Activated CD8-positive, alpha-beta memory T cell treated with anti-CD3 and anti-CD28 coated beads, Interleukin-2, amount 50 U/mL, for 4 hours (primary cell): ENCODE measurements at regions not wholly inside any gene's neighbourhood (a gene's known extent, or its start where the extent isn't known, plus 50 kb on each side); places are given as distances from the start of the nearest gene placed in this dataset.
A peak's percentile ranks its signal among the peaks of the same experiment; 100 is the strongest.

Source experiments
- DNase-seq: peaks from one replicate; pipeline ENCODE4 v3.0.0-alpha.2; 2020

DNA sequence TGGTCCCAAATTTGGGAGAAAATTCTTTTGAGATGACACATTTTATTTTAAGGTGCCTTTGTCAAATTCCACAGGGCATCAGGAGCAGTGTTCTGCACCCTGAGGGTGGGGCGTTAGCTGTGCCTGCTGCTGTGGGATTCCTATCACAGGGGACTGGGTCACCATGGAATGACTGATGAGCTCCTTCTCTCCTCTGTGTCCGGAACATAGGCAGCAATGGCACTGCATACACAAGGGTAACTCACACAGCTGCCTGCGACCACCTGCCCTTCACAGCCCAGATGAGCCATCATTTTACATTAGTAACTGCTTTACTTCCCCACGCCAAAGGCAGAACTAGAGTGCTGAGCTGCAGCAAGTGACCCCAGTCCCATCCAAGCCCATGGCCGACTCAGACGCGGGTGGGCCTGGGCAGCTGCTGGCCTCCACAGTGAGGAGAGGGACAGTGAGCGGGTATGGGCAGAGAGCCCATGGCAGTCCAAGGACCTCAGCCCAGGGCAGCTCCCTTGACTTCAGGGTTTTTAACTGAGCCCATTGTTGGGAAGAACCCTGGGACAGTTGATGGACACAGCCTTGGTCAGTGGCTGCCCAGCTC lies 93.7 kb downstream of the GADD45G start:
- no peak for DNase-seq

DNA sequence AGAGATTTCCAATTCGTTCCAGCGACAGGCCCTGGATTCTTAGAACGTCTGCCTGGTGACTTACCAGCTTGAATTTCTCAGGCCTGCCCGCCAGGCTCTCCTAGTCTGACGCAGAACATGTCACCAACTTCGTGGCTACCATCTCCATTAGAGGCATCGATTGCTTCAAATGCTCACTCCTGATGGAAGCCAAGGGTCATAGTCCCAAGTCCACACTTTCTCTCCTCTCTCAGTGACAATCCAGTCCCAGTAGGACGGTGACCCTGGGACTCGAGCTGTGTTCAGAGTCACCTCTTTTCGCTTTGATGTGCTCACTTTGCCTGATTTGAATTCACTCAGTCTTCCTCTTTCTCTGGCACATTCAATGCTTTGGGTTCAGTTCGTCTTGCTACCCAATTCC lies 94.8 kb downstream of the GADD45G start:
- DNase-seq, result no peak

DNA sequence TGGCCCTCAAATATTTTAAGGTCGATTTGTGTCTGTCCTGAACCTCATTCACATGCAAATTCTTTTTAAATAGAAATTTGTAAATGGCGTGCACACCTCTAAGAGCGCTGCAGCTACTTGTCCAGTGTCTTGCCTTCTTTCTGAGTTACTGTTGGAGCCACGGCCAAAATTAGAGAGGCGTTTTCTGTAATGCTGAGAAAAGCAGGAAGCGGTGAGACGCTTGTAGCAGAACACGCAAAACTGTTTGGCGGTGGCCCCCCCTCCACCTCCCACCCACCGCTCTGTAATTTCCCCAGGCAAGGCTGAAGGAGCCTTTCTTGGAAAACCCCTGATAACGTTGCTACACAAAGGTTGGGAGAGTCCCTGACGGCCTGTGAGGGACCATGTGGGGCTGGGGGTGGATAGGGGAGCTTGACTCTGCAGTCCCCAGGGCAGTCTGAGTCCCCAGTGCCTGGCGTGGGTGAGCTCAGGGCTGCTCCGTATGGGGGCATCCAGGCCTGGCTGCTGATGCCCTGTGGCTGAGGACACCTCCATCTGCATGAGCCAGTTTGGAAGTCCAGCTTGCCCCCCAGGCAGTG lies 96.5 kb downstream of the GADD45G start:
- DNase-seq, result peak; percentile 50

DNA sequence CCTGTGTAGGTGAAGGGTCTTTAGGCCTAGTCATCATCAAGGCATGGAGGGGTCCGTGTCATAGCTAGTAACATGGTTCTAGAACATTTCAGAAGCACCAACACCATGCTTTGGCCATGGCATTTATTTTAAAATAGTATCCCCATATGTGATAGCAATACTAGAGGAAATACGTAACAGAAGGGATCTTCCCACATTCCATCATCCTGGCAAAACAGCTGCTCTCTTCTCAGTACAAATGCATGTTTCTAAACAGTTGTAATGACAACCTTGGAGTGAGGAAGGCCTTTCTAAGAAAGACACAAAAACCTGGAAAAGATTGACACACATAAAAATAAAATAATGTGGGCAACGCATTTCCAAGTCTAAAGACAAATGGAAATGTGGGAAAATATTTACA lies 97.6 kb downstream of the GADD45G start:
- no peak for DNase-seq

DNA sequence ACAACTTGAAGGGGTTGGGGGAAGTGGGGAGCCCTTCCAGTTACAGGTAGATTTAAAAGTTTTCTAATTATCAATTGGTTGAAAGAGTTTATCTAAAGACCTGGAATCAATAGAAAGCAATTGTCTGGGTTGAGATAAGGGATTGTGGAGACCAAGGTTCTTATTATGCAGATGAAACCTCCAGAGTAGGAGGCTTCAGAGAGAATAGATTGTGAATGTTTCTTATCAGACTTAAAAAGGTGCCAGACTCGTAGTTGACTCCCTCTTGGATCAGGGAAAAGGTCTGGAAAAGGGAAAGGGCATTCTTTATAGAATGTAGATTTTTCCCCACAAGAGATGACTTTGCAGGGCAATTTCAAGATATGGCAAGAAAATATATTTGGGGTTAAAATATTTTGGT lies 100.8 kb downstream of the GADD45G start:
- no peak for DNase-seq

DNA sequence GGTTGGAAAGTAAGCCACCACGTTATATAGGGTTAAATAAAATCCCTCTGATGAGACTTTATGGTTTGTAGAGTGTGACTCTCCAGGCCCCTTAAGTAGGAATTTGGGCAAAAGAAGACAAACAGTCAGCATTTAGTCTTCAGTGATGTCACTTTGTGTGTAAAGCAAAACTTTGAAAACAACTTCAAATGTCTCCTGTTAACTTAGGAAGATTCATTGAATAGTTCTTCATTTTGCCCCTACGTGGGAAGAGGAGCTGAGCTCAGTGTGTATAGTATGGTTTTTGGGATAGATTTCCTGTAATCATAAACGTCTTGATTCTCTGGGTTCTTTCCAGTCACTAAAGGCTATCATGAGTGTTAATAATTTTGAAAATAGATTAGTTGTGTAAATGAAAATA lies 101.3 kb downstream of the GADD45G start:
- DNase-seq, result no peak

DNA sequence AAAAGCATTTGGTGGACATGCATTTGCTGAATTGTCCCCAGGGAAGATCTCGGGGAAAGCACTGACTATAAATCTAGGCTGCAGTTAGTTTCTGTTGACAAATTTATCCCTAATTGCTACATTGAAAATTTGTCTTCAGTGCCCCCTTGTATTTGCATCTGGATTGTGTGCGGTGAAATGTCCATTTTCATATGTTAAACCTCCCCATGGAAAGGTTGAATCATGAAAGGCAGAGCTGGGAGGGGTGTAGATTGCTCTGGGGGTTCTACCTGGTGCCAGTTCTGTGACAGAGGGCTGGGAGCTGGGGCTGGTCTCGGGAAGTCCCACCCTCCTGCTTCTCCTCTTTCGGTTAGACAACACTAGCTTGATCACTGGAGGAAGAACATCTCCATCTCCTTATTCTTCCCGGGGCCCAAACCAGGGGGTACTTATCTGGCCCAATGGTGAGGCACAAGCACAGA lies 101.9 kb downstream of the GADD45G start:
- no peak for DNase-seq

DNA sequence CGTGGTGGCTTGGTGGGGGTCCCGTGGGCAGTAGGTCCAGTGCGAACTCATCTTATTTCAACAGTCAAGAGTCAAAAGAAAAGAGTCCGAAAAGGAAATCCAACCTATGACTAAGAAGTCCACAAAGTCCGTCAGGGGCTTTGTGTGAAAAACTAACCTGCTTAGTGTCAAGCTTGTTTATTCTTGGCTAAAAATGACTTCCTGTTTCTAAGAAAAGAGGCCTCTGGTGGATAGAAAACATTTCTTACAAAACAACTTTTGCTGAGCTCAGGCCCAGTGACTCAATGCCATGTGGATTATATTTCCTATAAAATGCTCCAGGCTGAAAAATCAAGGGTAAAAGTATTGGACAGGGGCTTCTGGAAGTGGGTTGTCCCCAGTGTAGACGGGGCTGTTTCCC lies 105.9 kb downstream of the GADD45G start:
- no peak for DNase-seq

DNA sequence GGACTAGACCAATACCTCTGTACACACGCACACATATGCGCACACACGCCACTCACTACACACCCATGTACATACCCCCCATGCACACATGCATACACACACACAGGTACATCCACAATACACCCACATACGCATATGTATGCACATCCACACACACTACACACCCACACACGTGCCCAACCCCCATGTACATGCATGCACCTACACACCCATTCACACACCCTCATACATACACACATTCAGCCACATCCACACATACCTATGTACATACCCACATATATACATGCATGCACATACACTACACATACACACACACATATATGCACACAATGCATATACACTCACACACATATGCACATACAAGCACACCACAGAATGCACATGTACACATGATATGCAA lies 107.1 kb downstream of the GADD45G start:
- DNase-seq, result no peak

DNA sequence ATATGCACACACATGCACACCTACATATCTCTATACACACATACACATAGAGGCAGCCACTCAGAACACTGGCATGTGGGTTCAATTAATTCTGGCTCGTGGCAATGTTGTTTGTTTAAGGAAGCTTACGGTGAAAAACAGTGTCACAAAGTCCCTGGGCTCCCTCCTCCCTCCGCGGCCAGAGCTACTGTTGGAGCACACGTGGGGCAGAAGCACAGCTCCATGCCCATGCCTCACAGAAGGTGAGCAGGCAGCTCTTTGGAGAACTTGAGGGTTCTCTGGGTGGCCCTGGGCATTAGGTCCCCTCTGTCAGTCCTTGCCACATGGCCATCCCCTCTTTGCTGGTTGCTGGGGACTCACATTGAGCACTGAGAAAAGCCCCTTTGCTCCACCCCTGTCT lies 107.5 kb downstream of the GADD45G start:
- DNase-seq, result no peak

DNA sequence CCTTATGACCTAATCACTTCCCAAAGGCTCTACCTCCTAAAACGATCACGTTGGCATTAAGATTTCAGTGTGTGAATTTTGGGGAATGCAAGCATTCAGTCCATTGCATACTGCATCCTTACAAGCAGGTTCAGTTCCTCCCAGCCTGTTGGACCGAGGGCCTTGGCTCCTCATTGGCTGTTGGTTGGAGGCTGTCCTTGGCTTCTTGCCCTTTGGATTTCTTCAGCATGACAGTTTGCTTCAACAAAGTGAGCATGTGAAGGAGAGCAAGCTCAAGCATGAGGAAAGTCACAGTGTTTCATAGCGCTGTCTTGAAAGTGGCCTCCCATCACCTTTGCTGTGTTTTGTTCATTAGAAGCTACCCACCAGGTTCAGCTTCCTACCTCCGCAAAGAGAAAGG lies 109.5 kb downstream of the GADD45G start:
- no peak for DNase-seq

DNA sequence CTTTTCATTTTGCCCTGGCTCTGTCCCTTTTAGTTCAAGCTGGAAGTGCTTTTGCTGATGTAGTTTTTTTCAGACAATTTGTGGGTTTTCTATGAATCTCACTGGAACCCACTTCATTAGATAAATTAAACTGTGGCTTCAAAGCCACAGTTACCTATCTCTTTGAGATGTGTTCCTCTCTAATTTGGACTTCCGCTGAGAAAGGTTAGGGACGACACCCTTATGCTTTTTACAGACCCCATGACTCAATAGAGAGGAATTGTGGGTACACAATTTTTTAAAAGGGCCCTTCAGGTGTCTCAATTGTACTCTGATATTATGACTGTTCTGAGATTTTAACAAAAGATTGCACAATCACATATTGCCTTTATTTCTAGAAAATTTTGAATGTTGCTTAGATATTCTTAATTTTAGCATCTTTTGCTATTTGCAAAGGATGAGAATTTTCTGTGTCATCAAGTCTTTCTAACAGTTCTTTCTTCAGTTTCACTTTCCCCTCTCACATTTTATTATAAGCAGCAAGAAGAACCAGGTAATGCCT lies 110.6 kb downstream of the GADD45G start:
- no peak for DNase-seq

DNA sequence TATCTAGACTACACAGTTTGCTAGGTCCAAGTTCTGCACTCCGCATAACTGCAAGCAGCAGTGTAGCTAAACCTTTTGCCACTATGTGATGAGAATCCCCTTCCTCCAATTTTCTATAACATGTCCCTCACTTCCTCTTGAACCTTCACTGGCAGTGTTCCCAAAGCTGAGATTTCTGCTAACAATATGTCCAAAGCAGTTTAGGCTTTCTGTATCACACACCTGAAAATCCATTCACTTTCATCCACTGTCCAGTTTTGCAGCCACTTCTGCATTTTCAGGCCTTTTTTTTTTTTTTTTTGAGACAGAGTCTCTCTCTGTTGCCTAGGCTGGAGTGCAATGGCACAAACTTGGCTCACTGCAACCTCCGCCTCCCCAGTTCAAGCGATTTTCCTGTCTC lies 111.1 kb downstream of the GADD45G start:
- DNase-seq, result no peak

DNA sequence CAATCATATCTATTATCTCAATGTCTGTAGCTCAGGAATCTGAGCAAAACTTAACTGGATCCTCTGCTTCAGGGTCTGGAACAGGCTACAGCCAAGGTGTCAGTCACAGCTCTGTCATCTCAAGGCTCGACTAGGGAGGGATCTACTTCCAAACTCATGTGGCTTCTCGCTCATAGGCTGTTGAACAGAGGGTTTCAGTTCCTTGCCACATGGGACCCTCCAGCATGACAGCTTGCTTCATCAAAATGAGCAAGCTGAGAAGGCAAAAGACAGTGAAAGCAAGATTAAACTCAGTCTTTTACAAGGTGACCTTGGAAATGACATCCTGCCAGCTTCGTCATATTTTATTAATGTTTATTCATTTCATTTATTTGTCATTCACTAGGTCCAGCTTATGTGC lies 111.7 kb downstream of the GADD45G start:
- DNase-seq, result no peak

DNA sequence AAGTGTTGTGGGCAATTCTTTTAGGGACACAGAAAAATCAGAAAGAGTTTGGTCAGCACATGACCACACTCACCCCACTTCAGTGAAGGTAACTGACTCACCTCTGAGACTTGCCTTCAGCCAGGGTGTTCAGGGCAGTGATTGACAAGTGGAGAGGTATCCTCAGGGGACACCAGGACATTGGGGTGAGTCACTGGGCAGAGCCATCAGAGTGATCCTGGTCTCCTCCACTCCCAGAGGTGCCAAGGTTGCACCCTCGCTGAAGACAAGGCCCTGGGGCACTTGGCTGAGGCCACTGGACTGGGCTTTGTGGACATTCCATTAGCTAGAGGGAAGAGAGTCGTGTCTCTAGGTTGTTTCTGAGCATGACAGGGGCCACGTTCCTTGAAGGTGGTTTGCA lies 113.4 kb downstream of the GADD45G start:
- DNase-seq, result no peak

DNA sequence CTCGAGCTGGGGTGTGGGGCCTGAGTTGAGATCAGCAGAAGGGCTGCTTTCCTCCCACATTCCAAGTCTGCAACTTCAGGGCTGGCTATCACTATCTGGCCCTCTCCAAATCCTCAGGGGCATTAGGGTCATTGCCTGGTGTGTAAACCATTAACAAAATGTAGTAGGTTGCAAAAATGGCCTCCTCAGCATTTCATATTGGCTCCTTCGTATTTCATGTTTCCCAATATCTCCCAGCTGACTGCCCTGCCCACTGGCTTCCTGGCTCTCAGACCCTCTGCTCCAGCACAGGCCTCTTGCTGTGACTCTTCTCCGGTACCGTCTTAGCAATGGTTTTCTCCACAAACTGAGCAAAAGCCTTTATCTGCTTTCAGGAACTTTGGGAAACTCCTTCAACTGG lies 113.8 kb downstream of the GADD45G start:
- DNase-seq, result no peak

DNA sequence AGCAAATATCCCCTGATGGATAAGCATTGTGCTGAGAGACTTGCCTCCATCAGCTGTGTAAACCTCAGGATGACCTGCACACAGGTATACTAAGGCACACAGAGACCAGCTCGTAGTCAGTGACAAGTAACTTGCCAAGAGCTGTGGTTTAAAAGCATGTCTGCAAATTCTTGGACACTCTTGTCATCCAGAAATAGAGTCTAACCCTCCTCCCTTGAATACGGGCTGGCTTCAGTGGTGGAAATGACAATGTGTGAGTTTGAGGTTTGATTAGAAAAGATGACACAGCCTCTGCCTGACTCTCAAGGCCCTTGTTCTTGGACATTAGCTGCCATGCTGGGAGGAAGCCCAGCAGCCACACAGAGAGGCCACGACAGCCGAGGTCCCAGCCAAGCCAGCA lies 114.4 kb downstream of the GADD45G start:
- no peak for DNase-seq

DNA sequence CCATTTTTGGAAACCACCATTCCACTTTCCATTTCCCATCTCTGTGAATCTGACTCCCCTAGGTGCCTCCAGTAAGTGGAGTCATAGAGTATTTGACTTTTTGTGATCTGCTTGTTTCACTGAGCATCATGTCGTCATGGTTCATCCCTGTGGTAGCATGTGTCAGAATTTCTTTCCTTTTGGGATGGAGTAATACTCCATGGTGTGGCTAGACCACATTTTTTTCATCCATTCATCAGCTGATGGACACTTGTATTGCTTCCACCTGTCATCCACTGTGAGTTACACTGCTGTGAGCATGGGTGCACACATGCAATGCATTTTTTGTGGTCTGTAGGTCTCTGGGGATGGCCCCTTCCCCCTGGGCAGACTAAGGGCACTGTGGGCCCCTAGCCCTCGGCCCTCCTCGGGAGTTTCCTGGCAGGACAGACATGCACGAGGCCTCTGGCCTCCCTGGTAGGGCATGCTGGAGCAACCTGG lies 115.9 kb downstream of the GADD45G start:
- DNase-seq, result no peak

DNA sequence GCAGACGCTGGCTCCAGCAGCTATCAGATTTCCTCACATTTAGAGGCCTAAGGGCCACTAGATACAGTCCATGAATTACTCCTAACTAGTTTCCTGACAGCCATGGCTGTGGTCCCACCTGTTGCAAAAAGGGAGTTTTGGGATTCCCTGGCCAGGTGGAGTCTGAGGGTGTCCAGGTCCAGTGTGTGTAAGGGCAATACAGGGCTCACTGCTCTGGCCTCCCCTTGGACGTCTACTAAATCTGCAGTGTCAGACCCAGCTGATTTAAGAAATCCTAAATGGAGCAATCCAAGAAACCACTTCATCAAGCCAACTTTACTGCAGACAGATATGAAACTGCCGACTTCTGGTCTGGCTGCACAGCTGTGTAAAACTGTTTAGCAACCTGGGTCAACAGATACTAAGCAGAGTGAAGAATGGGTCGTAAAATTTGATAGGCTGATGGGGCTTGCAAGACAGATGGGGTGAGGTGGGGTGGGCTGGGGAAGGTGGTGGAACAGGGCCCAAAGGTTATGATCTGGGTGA lies 116.4 kb downstream of the GADD45G start:
- no peak for DNase-seq

DNA sequence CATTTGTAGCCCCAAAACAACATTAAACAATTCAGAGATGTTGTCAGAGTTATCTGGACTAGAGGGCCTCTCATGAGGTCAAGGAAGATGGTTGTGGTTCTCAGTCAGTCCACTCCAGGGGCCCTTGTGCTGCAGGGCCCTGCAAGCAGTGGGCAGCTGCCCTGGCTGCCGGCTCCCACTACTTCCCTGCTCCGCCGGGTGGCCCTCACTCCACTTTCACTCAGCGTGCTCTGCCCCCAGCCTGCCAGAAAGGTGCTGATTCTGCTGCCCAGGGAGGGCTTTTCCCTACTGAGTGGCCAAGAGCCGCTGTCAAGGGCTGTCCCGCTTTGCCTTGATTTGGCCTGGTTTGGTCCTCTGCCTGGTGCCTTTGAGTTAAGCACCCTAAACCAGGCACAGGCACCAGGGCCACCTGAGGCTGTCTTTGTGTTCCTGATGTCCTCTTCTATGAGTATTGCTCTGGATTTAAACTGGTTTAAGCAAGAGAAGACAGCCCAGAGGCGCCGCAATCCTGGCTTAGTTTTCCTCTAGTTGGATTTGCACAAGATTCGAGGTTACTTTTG lies 117.2 kb downstream of the GADD45G start:
- DNase-seq, result no peak

DNA sequence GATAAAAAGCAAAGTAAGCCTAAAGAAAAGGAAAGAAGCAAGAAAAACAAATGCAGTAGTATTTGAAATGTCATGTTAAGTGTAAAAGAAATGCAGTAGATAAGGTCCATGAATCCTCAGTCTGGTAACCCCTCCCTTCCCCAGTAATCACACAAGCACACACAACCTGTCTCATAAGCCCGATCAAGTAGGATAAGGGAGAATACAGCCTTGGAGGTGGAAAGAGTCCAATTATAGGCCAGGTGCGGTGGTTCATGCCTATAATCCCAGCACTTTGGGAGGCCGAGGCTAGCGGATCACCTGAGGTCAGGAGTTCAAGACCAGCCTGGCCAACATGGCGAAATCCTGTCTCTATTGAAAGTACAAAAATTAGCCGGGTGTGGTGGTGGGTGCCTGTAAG lies 117.9 kb downstream of the GADD45G start:
- DNase-seq, result no peak

DNA sequence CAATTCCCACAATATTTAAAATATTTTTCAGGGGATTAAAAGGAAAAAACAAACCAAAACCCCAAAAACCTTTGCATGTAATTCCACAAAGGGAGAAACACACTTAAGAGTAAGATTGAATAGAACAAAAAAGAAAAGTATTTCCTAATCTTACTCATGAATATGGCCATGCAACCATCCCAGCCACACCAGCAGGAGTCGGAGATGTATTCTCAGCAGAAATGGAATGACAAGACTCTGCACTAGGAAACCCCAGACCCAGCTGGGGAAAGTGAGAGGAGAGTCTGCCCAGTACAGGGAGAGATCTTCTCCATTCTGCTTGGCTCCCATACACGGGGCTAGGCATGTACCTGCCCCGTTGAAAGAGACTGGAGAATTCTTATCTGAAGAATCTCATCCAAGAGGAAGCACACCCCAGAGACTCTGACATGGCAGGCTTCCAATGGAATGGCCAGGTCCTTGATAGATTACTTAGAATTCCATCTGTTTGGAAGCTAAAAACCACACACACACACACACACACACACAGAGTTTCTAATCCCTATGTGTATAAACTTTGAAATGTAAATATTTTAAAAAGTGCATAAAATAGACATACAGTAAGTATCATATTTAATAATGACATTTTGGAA lies 118.8 kb downstream of the GADD45G start:
- DNase-seq, result no peak

DNA sequence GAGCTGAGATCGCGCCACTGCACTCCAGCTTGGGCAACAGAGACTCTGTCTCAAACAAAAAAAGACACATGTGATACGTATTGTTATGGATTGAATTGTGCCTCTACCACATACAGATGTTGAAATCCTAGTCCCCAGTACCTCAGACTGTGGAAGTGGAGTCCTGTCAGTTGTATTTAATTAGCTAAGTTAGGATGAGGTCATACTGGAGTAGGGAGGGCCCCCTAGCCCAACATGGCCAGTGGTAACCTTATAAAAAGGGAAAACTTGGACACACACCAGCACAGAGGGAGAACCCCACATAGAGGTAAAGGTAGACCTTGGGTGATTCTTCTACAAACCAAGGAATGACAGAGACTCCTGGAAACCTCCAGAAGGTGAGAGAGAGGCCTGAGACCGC lies 119.8 kb downstream of the GADD45G start:
- no peak for DNase-seq

DNA sequence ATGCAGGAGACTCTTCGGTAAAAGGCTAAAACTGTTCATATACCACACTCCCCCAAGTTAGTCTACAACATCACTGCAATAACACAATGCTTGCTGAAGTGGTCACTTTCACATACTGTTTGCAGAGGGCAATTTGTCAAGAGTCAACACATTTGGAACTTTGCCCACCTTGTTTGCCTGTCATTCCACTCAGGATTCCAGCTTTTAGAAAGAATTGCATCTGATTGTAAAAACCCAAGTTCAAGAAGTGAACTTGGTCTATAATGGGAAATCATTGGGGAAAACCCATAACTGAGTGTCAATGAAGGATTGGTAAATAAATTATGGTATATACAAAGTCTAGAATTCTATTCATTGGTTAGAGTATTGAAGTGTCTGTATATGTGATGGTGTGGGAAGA lies 120.5 kb downstream of the GADD45G start:
- DNase-seq, result no peak
